Spleen (tissue), 11 donors: ENCODE measurements at regions not wholly inside any gene's neighbourhood (a gene's known extent, or its start where the extent isn't known, plus 50 kb on each side); places are given as distances from the start of the nearest gene placed in this dataset.

Source experiments
- DNase-seq: peaks from one replicate; pipeline ENCODE4 v3.0.0-alpha.2; 2020
- H3K27ac ChIP-seq, 8 donors: fragments of 200-600 bp; sonication (generic) in 7 of 8; 1 replicate in 4 of 8; 2 replicates in 4 of 8; pipeline versions ENCODE4 v1.5.0 to v1.8.0; 2016 to 2021; ENCODE audit warnings: inconsistent platforms in 4 of 8, mild to moderate bottlenecking in 4 of 8, moderate library complexity in 1 of 8
- H3K27me3 ChIP-seq, 7 donors: fragments of 200-600 bp; sonication (generic) in 6 of 7; replicated peaks in 1 of 7; 1 replicate in 4 of 7; 2 replicates in 3 of 7; pipeline versions ENCODE4 v1.5.0 to v1.8.0; 2016 to 2021; ENCODE audit warnings: inconsistent platforms in 3 of 7, mild to moderate bottlenecking in 1 of 7
- H3K36me3 ChIP-seq, 6 donors: fragments of 200-600 bp; sonication (generic) in 5 of 6; 1 replicate in 4 of 6; 2 replicates in 2 of 6; pipeline versions ENCODE4 v1.5.0 to v1.8.0; 2016 to 2021; ENCODE audit warnings: inconsistent platforms in 2 of 6
- H3K4me1 ChIP-seq, 6 donors: fragments of 200-600 bp; sonication (generic) in 5 of 6; 1 replicate in 3 of 6; 2 replicates in 3 of 6; pipeline versions ENCODE4 v1.5.0 to v1.8.0; 2016 to 2021; ENCODE audit warnings: inconsistent platforms in 3 of 6
- H3K4me3 ChIP-seq, 8 donors: fragments of 200-600 bp; sonication (generic) in 7 of 8; 1 replicate in 4 of 8; 2 replicates in 4 of 8; pipeline versions ENCODE4 v1.5.0 to v1.8.0; 2016 to 2021; ENCODE audit warnings: inconsistent platforms in 4 of 8, mild to moderate bottlenecking in 4 of 8, moderate library complexity in 2 of 8
- H3K9me3 ChIP-seq, 8 donors: fragments of 200-600 bp; sonication (generic) in 7 of 8; 1 replicate in 4 of 8; 2 replicates in 4 of 8; pipeline versions ENCODE4 v1.5.0 to v1.8.0; 2016 to 2021; ENCODE audit warnings: inconsistent platforms in 4 of 8
- CTCF ChIP-seq, 11 experiments: fragments of 200-600 bp in 7 of 11; fragments of 450-650 bp in 4 of 11; sonication (generic) in 4 of 11; IDR thresholded peaks in 8 of 11; conservative IDR thresholded peaks in 3 of 11; 1 replicate in 7 of 11; 2 replicates in 4 of 11; pipeline versions ENCODE4 v1.4.0 to v1.8.0; 2016 to 2021; ENCODE audit warnings: antibody characterized with exemption in 11 of 11, inconsistent platforms in 4 of 11, mild to moderate bottlenecking in 1 of 11
- POLR2A ChIP-seq, 3 donors: fragments of 450-650 bp; IDR thresholded peaks; one replicate each; pipeline ENCODE4 v1.5.1; 2017; ENCODE audit warnings: antibody characterized with exemption in 3 of 3, mild to moderate bottlenecking in 1 of 3
- POLR2AphosphoS5 ChIP-seq, 3 donors: sonication (generic); formaldehyde crosslinking; IDR thresholded peaks; one replicate each; pipeline ENCODE4 v1.5.1; 2017; ENCODE audit warnings: antibody characterized with exemption in 3 of 3
- WGBS, 5 donors: extraction: QIAGEN DNeasy Blood & Tissue Kit in 3 of 5; methylation state at CpG; one replicate each; pipeline versions ENCODE4 v1.1.5 to v1.1.7; 2013 to 2018; 5-methylcytosine and 5-hydroxymethylcytosine counted together
- intact Hi-C: fragments of 100-400 bp; cut with DNase I; formaldehyde crosslinking; loops from one replicate; pipeline ENCODE4 v1.15.0; 2023; ENCODE audit warnings: low total_unique reads
- donor health status: healthy with polysubstance abuse.
- donor health status: DM: no; HTN: no; CAD: no; lungs with moderate emphysema.
- donor health status: DM: no; HTN: no; CAD: no.
- donor health status: Bipolar disorder and iron deficiency.
- donor health status: healthy.
- donor health status: DM: no; HTN: no; CAD: no.
- donor health status: DM: yes; HTN: yes; CAD: no.

- no peak overlapping the region for H3K27ac ChIP-seq
- WGBS, 5 donors: 62 to 83% (median 62%) methylated on average over 5 of the region's 5 CpGs
- TF ChIP-seq POLR2AphosphoS5 (IDR thresholded peaks at IDR 0.05) (no peak), CTCF (IDR thresholded peaks at IDR 0.05 in 8 of 11, conservative IDR thresholded peaks at IDR 0.05 in 3 of 11) (no peak), POLR2A (IDR thresholded peaks at IDR 0.05) (no peak)
- DNase-seq: no peak
- no peaks in the 10 kb centered on the region for H3K36me3 ChIP-seq
- intact Hi-C loops: no loop called here
- no peaks in the 10 kb centered on the region for H3K4me1 ChIP-seq
- peaks cover 0 to 13% (median 0%) of the 10 kb centered on the region in 7 donors for H3K27me3 ChIP-seq
- no peaks in the 10 kb centered on the region for H3K9me3 ChIP-seq
- no peak overlapping the region for H3K4me3 ChIP-seq
Measured at GRCh38 chr18:54433368-54433767, 75.7 kb downstream of the C18orf54 start.

GRCh38 chr18:54433857-54434256, 76.2 kb downstream of the C18orf54 start:
- peaks cover 0 to 13% (median 0%) of the 10 kb centered on the region in 7 donors for H3K27me3 ChIP-seq
- no peaks in the 10 kb centered on the region for H3K9me3 ChIP-seq
- H3K27ac ChIP-seq: no peak overlapping the region
- 72 to 83% (median 81%) methylated on average over 1 of the region's 1 CpG for WGBS, 5 donors
- DNase-seq: no peak
- no peak overlapping the region for H3K4me3 ChIP-seq
- intact Hi-C loops: no loop called here
- no peaks in the 10 kb centered on the region for H3K36me3 ChIP-seq
- TF ChIP-seq CTCF (IDR thresholded peaks at IDR 0.05 in 8 of 11, conservative IDR thresholded peaks at IDR 0.05 in 3 of 11) (no peak), POLR2A (IDR thresholded peaks at IDR 0.05) (no peak), POLR2AphosphoS5 (IDR thresholded peaks at IDR 0.05) (no peak)
- H3K4me1 ChIP-seq: no peaks in the 10 kb centered on the region

GRCh38 chr18:54434453-54434852, 76.7 kb downstream of the C18orf54 start:
- 50 to 76% (median 63%) methylated on average over 1 of the region's 1 CpG for WGBS, 5 donors
- H3K27me3 ChIP-seq: peaks cover 0 to 19% (median 0%) of the 10 kb centered on the region in 7 donors
- no peak for DNase-seq
- no peak overlapping the region for H3K27ac ChIP-seq
- TF ChIP-seq CTCF (IDR thresholded peaks at IDR 0.05 in 8 of 11, conservative IDR thresholded peaks at IDR 0.05 in 3 of 11): no peak
- TF ChIP-seq POLR2A (IDR thresholded peaks at IDR 0.05): no peak
- TF ChIP-seq POLR2AphosphoS5 (IDR thresholded peaks at IDR 0.05): no peak
- intact Hi-C loops: no loop called here
- no peaks in the 10 kb centered on the region for H3K36me3 ChIP-seq
- H3K4me3 ChIP-seq: no peak overlapping the region
- no peaks in the 10 kb centered on the region for H3K9me3 ChIP-seq
- no peaks in the 10 kb centered on the region for H3K4me1 ChIP-seq

- H3K9me3 ChIP-seq: no peaks in the 10 kb centered on the region
- no peak overlapping the region for H3K4me3 ChIP-seq
- H3K4me1 ChIP-seq: no peaks in the 10 kb centered on the region
- peaks cover 0 to 34% (median 0%) of the 10 kb centered on the region in 7 donors for H3K27me3 ChIP-seq
- no peak for DNase-seq
- no peaks in the 10 kb centered on the region for H3K36me3 ChIP-seq
- H3K27ac ChIP-seq: no peak overlapping the region
- intact Hi-C loops: no loop called here
- 49 to 62% (median 57%) methylated on average over 5 of the region's 5 CpGs for WGBS, 5 donors
- no peak for TF ChIP-seq CTCF (IDR thresholded peaks at IDR 0.05 in 8 of 11, conservative IDR thresholded peaks at IDR 0.05 in 3 of 11)
- TF ChIP-seq POLR2A (IDR thresholded peaks at IDR 0.05): no peak
- TF ChIP-seq POLR2AphosphoS5 (IDR thresholded peaks at IDR 0.05): no peak
Measured at GRCh38 chr18:54436501-54436900, 78.8 kb downstream of the C18orf54 start.
